ENCODE measurements at regions not wholly inside any gene's neighbourhood (a gene's known extent, or its start where the extent isn't known, plus 50 kb on each side); places are given as distances from the start of the nearest gene placed in this dataset.

DNA sequence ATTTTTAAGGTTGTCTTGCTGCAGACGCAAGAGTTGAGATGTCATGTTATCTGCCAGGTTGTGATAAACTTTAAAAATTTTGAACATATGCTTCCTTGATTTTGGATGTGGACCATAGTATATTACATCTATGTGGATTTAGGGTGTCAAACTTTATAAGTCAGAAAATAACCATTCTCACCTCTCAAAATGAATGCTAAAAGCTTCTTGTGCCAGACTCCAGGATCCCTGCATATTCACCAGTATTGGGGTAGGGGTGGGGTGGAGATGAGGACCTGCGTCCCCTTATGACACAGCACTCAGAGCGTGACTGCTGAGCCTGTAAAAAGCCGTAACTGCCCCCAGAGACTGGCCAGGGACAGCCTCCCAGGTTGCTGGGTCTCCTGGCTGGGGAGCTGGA, 524.4 kb downstream of the LMO7 start:
- Histone ChIP-seq H4K20me1 (ENCODE audit: insufficient read depth) (no peaks in the 10 kb centered on the region), H3K79me2 (ENCODE audit: low read depth) (no peaks in the 10 kb centered on the region), H3K27me3 (ENCODE audit: insufficient read depth, low read depth) (no peaks in the 10 kb centered on the region), H3K4me3 (no peak overlapping the region), H2AFZ (no peak overlapping the region), H3K36me3 (ENCODE audit: low read depth) (no peaks in the 10 kb centered on the region), H3K4me2 (no peak overlapping the region), H3K27ac (no peak overlapping the region), H3K9me2 (ENCODE audit: insufficient read depth) (no peaks in the 10 kb centered on the region; the same call in 1 of the 2 replicates), H3F3A (ENCODE audit: insufficient read depth, low read depth) (no peaks in the 10 kb centered on the region), H3K9me3 (ENCODE audit: insufficient read depth, low read depth) (no peaks in the 10 kb centered on the region), H3K4me1 (replicated peaks; ENCODE audit: insufficient read depth) (no peaks in the 10 kb centered on the region)
- ChIA-PET CTCF (no interaction called here), POLR2A (ENCODE audit: unreplicated experiment) (no interaction called here)
- TF ChIP-seq EZH2 (IDR thresholded peaks at IDR 0.05; ENCODE audit: low read depth) (no peak), CTCF (conservative IDR thresholded peaks at IDR 0.05) (no peak)
- intact Hi-C loops (cut with micrococcal nuclease; ENCODE audit: unreplicated experiment) = no loop called here
- DNase-seq = no peak
- no TSS peak for BruUV-seq (replicated peaks)

- Histone ChIP-seq H2AFZ (no peak overlapping the region), H3F3A (ENCODE audit: insufficient read depth, low read depth) (no peaks in the 10 kb centered on the region), H3K4me2 (no peak overlapping the region), H3K9me3 (ENCODE audit: insufficient read depth, low read depth) (no peaks in the 10 kb centered on the region), H3K36me3 (ENCODE audit: low read depth) (no peaks in the 10 kb centered on the region), H3K4me3 (no peak overlapping the region), H3K4me1 (replicated peaks; ENCODE audit: insufficient read depth) (no peaks in the 10 kb centered on the region), H3K9me2 (ENCODE audit: insufficient read depth) (no peaks in the 10 kb centered on the region; the same call in 1 of the 2 replicates), H3K79me2 (ENCODE audit: low read depth) (no peaks in the 10 kb centered on the region), H3K27me3 (ENCODE audit: insufficient read depth, low read depth) (no peaks in the 10 kb centered on the region), H3K27ac (no peak overlapping the region), H4K20me1 (ENCODE audit: insufficient read depth) (no peaks in the 10 kb centered on the region)
- TF ChIP-seq CTCF (conservative IDR thresholded peaks at IDR 0.05) = no peak
- no peak for TF ChIP-seq EZH2 (IDR thresholded peaks at IDR 0.05; ENCODE audit: low read depth)
- no peak for DNase-seq
- intact Hi-C loops (cut with micrococcal nuclease; ENCODE audit: unreplicated experiment) = no loop called here
- BruUV-seq (replicated peaks) = no TSS peak
- CTCF ChIA-PET = no interaction called here
- POLR2A ChIA-PET (ENCODE audit: unreplicated experiment) = no interaction called here
Observed at GRCh38 chr13:76157926-76158325, 521.8 kb downstream of the LMO7 start.

DNA sequence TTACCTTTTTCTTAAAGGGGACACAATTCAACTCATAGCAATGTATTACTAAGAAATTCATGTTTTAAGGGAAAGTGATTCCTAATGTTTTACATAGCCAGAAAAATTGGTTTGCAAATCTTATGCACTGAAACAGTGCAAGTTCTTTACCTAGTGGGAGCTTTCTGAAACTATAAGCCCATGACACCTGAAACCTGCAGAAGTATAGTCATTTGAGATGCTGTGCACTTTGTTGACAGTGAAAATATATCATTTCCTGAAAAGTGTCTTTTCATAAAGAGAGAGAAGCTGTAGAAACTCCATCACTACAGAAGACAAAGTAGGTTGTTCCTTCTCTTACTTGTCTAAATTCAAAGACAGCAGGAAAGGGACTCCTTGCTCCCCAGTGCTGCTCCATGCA, 517.1 kb downstream of the LMO7 start:
- Histone ChIP-seq H3K36me3 (ENCODE audit: low read depth) (no peaks in the 10 kb centered on the region), H3K27me3 (ENCODE audit: insufficient read depth, low read depth) (no peaks in the 10 kb centered on the region), H3K79me2 (ENCODE audit: low read depth) (no peaks in the 10 kb centered on the region), H3K4me1 (replicated peaks; ENCODE audit: insufficient read depth) (no peaks in the 10 kb centered on the region), H3K4me2 (no peak overlapping the region), H4K20me1 (ENCODE audit: insufficient read depth) (no peaks in the 10 kb centered on the region; the same call in 1 of the 2 replicates), H3K9me2 (ENCODE audit: insufficient read depth) (no peaks in the 10 kb centered on the region; the same call in 1 of the 2 replicates), H3K27ac (no peak overlapping the region), H3F3A (ENCODE audit: insufficient read depth, low read depth) (no peaks in the 10 kb centered on the region), H3K9me3 (ENCODE audit: insufficient read depth, low read depth) (no peaks in the 10 kb centered on the region), H2AFZ (no peak overlapping the region), H3K4me3 (no peak overlapping the region)
- ChIA-PET POLR2A (ENCODE audit: unreplicated experiment) (no interaction called here), CTCF (no interaction called here)
- DNase-seq = no peak
- TF ChIP-seq EZH2 (IDR thresholded peaks at IDR 0.05; ENCODE audit: low read depth) = no peak
- TF ChIP-seq CTCF (conservative IDR thresholded peaks at IDR 0.05) = no peak
- intact Hi-C loops (cut with micrococcal nuclease; ENCODE audit: unreplicated experiment) = no loop called here
- no TSS peak for BruUV-seq (replicated peaks)
